GM12864 (cell line): ENCODE measurements at regions not wholly inside any gene's neighbourhood (a gene's known extent, or its start where the extent isn't known, plus 50 kb on each side); places are given as distances from the start of the nearest gene placed in this dataset.

Source experiments
- DNase-seq: peaks from one replicate; pipeline ENCODE4 v3.0.0-alpha.2; 2011; ENCODE audit warnings: low read depth
- H3K4me3 ChIP-seq: 2 replicates; pipeline ENCODE4 v1.5.1; 2011; ENCODE audit warnings: mild to moderate bottlenecking, low read depth, low read length, control low read depth
- CTCF ChIP-seq: IDR thresholded peaks from 2 replicates; pipeline ENCODE4 v1.5.1; 2011; ENCODE audit warnings: low read depth, mild to moderate bottlenecking, moderate library complexity, low read length, control low read depth, inconsistent platforms; ENCODE audit errors: missing control alignments

GRCh38 chr2:63788071-63788470, 53.6 kb upstream of the UGP2 start:
- no peak for TF ChIP-seq CTCF
- no peak for DNase-seq

GRCh38 chr2:63789338-63790020, 52.2 kb upstream of the UGP2 start:
- no peak for DNase-seq
- no peak for TF ChIP-seq CTCF
- no peak overlapping the region for H3K4me3 ChIP-seq

More at GRCh38 chr2:63788071-63788470, 53.6 kb upstream of the UGP2 start:
- H3K4me3 ChIP-seq: no peak overlapping the region

- TF ChIP-seq CTCF: no peak
- H3K4me3 ChIP-seq: no peak overlapping the region
- DNase-seq: no peak
Observed at GRCh38 chr2:63790491-63790890, 51.2 kb upstream of the UGP2 start.

GRCh38 chr2:63790906-63791305, 50.8 kb upstream of the UGP2 start:
- no peak overlapping the region for H3K4me3 ChIP-seq
- DNase-seq: no peak
- no peak for TF ChIP-seq CTCF

GRCh38 chr2:63791387-63791786, 50.3 kb upstream of the UGP2 start:
- no peak for TF ChIP-seq CTCF
- H3K4me3 ChIP-seq: no peak overlapping the region
- DNase-seq: no peak
